ENCODE measurements at regions not wholly inside any gene's neighbourhood (a gene's known extent, or its start where the extent isn't known, plus 50 kb on each side); places are given as distances from the start of the nearest gene placed in this dataset.
A peak's percentile ranks its signal among the peaks of the same experiment; 100 is the strongest.

DNA sequence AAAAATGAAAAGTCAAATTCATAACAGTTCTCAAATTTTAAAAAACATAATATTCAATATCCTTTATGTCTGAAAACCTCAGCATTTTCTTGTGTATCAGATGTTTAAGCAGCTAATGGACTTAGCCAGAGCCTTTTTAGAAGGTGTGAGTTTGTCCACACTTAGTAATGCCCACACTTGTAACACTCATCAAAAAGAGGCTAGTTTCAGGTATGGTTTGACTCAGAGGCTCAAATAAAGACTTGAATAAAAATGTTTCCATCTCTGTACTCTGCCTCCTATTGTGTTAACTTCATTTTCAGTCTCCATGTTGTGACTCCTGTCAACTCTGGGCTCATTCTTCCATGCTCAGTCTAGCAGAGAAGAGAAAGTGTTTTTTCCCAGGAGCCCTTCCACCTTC, 311.6 kb downstream of the IRS1 start:
- Histone ChIP-seq H3K9me3 (ENCODE audit: control insufficient read depth, low read depth, low read length) (no peaks in the 10 kb centered on the region), H3K23me2 (ENCODE audit: insufficient read length, low read depth, low read length, poor library complexity, severe bottlenecking) (no peaks in the 10 kb centered on the region), H2BK5ac (ENCODE audit: insufficient read length, low read length) (no peak overlapping the region), H3K9ac (ENCODE audit: extremely low read depth, insufficient read length, low read length) (no peak overlapping the region), H4K5ac (ENCODE audit: insufficient read length, low read depth, low read length) (no peak overlapping the region), H3K18ac (ENCODE audit: insufficient read length, low read depth, low read length) (no peak overlapping the region), H3K4me2 (ENCODE audit: insufficient read depth, insufficient read length, low read length) (no peak overlapping the region), H3K79me1 (ENCODE audit: insufficient read depth, low read depth, low read length, poor library complexity, severe bottlenecking) (no peaks in the 10 kb centered on the region), H2BK120ac (ENCODE audit: low read depth, low read length, poor library complexity, severe bottlenecking) (no peak overlapping the region), H2AFZ (ENCODE audit: low read length) (no peak overlapping the region), H3K4me1 (ENCODE audit: insufficient read depth, low read length) (peaks cover 4% of the 10 kb centered on the region; the same call in 1 of the 2 replicates), H2BK12ac (ENCODE audit: insufficient read length, low read depth, low read length) (peak overlapping the region; percentile 32), H3K27me3 (ENCODE audit: insufficient read depth, low read length) (no peaks in the 10 kb centered on the region), H3K27ac (ENCODE audit: insufficient read length, low read depth, low read length) (no peak overlapping the region), H3K79me2 (ENCODE audit: insufficient read depth, low read length) (no peaks in the 10 kb centered on the region), H3K23ac (ENCODE audit: insufficient read length, low read depth, low read length) (no peak overlapping the region), H4K8ac (replicated peaks; ENCODE audit: insufficient read length, low read depth, low read length) (no peak overlapping the region), H3T11ph (ENCODE audit: low read length) (no peak overlapping the region), H2BK20ac (ENCODE audit: low read depth, low read length, poor library complexity, severe bottlenecking) (no peak overlapping the region), H2BK15ac (ENCODE audit: low read depth, low read length) (no peak overlapping the region), H3K14ac (ENCODE audit: insufficient read depth, low read length) (no peak overlapping the region), H4K20me1 (ENCODE audit: control insufficient read depth, insufficient read depth, insufficient read length) (no peaks in the 10 kb centered on the region), H4K91ac (ENCODE audit: insufficient read length, low read depth, low read length) (no peak overlapping the region), H2AK5ac (ENCODE audit: insufficient read length, low read length) (no peak overlapping the region), H3K4ac (ENCODE audit: low read depth, low read length) (no peak overlapping the region), H3K56ac (ENCODE audit: insufficient read length, low read depth, low read length) (no peak overlapping the region)
- Mint-ChIP-seq H3K4me1 (peaks cover 22 to 24% of the 10 kb centered on the region in 2 experiments), H3K27ac (no peak overlapping the region), H3K4me3 (no peak overlapping the region), H3K27me3 (ENCODE audit: low read depth) (no peaks in the 10 kb centered on the region), H3K36me3 (ENCODE audit: insufficient read depth in 1 of 3, low read depth in 3 of 3) (no peaks in the 10 kb centered on the region), H3K9me3 (no peaks in the 10 kb centered on the region)
- TF ChIP-seq, protein P1, sequence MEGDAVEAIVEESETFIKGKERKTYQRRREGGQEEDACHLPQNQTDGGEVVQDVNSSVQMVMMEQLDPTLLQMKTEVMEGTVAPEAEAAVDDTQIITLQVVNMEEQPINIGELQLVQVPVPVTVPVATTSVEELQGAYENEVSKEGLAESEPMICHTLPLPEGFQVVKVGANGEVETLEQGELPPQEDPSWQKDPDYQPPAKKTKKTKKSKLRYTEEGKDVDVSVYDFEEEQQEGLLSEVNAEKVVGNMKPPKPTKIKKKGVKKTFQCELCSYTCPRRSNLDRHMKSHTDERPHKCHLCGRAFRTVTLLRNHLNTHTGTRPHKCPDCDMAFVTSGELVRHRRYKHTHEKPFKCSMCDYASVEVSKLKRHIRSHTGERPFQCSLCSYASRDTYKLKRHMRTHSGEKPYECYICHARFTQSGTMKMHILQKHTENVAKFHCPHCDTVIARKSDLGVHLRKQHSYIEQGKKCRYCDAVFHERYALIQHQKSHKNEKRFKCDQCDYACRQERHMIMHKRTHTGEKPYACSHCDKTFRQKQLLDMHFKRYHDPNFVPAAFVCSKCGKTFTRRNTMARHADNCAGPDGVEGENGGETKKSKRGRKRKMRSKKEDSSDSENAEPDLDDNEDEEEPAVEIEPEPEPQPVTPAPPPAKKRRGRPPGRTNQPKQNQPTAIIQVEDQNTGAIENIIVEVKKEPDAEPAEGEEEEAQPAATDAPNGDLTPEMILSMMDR (conservative IDR thresholded peaks at IDR 0.05): no peak
- no peak for DNase-seq

Measured in H9 (cell line).